ENCODE measurements at regions not wholly inside any gene's neighbourhood (a gene's known extent, or its start where the extent isn't known, plus 50 kb on each side); places are given as distances from the start of the nearest gene placed in this dataset.

GRCh38 chr3:66856533-66856932 lies 141.6 kb upstream of the KBTBD8 start:
- no peak for TF ChIP-seq CTCF (IDR thresholded peaks at IDR 0.05 in 2 of 3, conservative IDR thresholded peaks at IDR 0.05 in 1 of 3; ENCODE audit: borderline replicate concordance in 1 of 3, insufficient read depth in 1 of 3, low read depth in 2 of 3, low read length in 2 of 3)
- TF ChIP-seq ATF3 (IDR thresholded peaks at IDR 0.05), result no peak
- no peak for TF ChIP-seq ELF1 (IDR thresholded peaks at IDR 0.05; ENCODE audit: borderline replicate concordance, low read depth)
- no peak for TF ChIP-seq SRF (IDR thresholded peaks at IDR 0.05; ENCODE audit: low read depth)
- no peak for TF ChIP-seq CEBPB (IDR thresholded peaks at IDR 0.05; ENCODE audit: low read depth)
- TF ChIP-seq EZH2 (IDR thresholded peaks at IDR 0.05), result no peak
- TF ChIP-seq ZBTB33 (IDR thresholded peaks at IDR 0.05; ENCODE audit: extremely low read depth, insufficient replicate concordance, low read length), result no peak
- TF ChIP-seq YY1 (IDR thresholded peaks at IDR 0.05; ENCODE audit: extremely low read depth, insufficient replicate concordance, low read depth, low read length), result no peak
- TF ChIP-seq TCF7L2 (IDR thresholded peaks at IDR 0.05; ENCODE audit: borderline replicate concordance, extremely low read depth, insufficient read depth, insufficient read length), result no peak
- TF ChIP-seq RAD21 (IDR thresholded peaks at IDR 0.05; ENCODE audit: low read depth), result no peak
- no peak for TF ChIP-seq POLR2AphosphoS5 (IDR thresholded peaks at IDR 0.05; ENCODE audit: low read depth, low read length)
- no peak for TF ChIP-seq SP1 (IDR thresholded peaks at IDR 0.05; ENCODE audit: low read depth)
- no peak for TF ChIP-seq ZFX (IDR thresholded peaks at IDR 0.05)
- Histone ChIP-seq H4K20me1 (ENCODE audit: insufficient read depth) (no peaks in the 10 kb centered on the region), H2AFZ (ENCODE audit: low read depth, low read length, poor library complexity, severe bottlenecking) (no peak overlapping the region), H3K9ac (ENCODE audit: low read length) (no peak overlapping the region), H3K4me3 (replicated peaks in 1 of 2; ENCODE audit: low read depth in 1 of 2, low read length in 2 of 2) (no peak overlapping the region), H3K9me3 (ENCODE audit: control insufficient read depth in 1 of 2, insufficient read depth in 1 of 2, low read depth in 1 of 2, low read length in 2 of 2) (no peaks in the 10 kb centered on the region), H3K36me3 (ENCODE audit: control insufficient read depth in 1 of 2, insufficient read depth in 2 of 2, low read length in 2 of 2) (no peaks in the 10 kb centered on the region), H3K9me2 (ENCODE audit: insufficient read depth) (no peaks in the 10 kb centered on the region), H3K4me2 (ENCODE audit: low read length) (no peak overlapping the region), H3K27me3 (ENCODE audit: insufficient read depth, low read length) (peaks cover 6% of the 10 kb centered on the region; the same call in 1 of the 2 replicates), H3K27ac (ENCODE audit: low read depth, low read length) (no peak overlapping the region), H3K79me2 (ENCODE audit: insufficient read depth, low read length) (no peaks in the 10 kb centered on the region), H3K4me1 (ENCODE audit: control insufficient read depth in 1 of 2, insufficient read depth in 2 of 2, low read length in 2 of 2) (no peaks in the 10 kb centered on the region)
- ChIA-PET RAD21 (ENCODE audit: low non-redundant PET in 1 of 2, low total read pairs in 2 of 2, uncharacterized antibody in 2 of 2, unreplicated experiment in 2 of 2) (interaction anchor here in 1 of 2 experiments (1.2 kb wide), 1 partner anchor 18 kb away, joined by 3 read pairs; no protein-coding TSS in a partner anchor), CTCF (no interaction called here), POLR2A (no interaction called here)
- ATAC-seq, result no peak
- intact Hi-C loops (cut with micrococcal nuclease), result no loop called here
- BruUV-seq (replicated peaks), result no TSS peak
- no peak for DNase-seq (ENCODE audit: low read depth, low spot score)

Data from HCT116 (cell line).